Glomerular endothelial cell (primary cell): ENCODE measurements at regions not wholly inside any gene's neighbourhood (a gene's known extent, or its start where the extent isn't known, plus 50 kb on each side); places are given as distances from the start of the nearest gene placed in this dataset.
"Not testable (repeated sequence)": the region's sequence is repeated elsewhere in the genome, so short reads cannot be mapped to it uniquely, and the experiment has no call there.

ENCODE experiments used
- DNase-seq: peaks from one replicate; pipeline ENCODE4 v3.0.0-alpha.2; 2011; ENCODE audit warnings: low read depth, low spot score; ENCODE audit errors: extremely low read depth

DNA sequence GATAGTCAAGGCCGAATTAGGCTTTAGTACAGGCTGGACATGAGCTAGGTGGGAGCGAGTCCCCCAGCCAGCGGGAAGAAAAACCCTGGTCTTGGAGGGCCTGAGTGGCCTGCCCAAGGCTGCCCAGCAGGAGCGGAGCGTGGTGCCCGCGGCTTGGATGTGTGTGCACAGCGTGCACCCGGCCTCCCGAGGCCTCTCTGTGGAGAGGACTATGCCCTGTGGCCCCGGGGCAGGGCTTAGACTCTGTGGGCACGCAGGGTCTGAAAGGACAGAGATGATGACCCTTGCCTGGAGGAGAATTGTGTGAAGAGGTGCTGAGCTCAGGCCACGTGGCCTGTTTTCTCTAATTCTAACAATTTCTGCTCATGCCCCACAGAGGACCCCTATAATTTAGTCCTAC is 124.6 kb upstream of the IQSEC1 start:
- no peak for DNase-seq

- no peak for DNase-seq
Observed at GRCh38 chr3:13197281-13197680, 124.1 kb upstream of the IQSEC1 start.

DNA sequence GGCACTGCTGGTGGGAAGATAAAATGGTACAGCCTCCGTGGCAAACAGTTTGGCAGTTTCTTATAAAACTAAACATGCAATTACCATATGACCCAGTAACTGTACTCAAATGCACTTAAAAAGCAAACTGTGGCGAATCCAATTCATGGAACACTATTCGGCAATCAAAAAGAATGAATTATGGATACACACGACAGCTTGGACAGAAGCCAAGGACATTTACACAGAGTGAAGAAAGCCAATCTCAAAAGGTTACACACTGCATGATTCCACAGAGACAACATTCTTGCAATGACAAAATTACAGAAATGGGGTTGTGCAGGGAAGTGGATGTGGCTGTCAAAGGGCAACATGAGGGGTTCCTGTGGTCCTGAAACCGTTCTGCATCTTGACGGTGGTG is 122.1 kb upstream of the IQSEC1 start:
- no peak for DNase-seq

- DNase-seq, result no peak
Observed at GRCh38 chr3:13194285-13195209, 121.3 kb upstream of the IQSEC1 start.

- DNase-seq, result no peak
Observed at GRCh38 chr3:13193320-13194284, 120.4 kb upstream of the IQSEC1 start.

DNA sequence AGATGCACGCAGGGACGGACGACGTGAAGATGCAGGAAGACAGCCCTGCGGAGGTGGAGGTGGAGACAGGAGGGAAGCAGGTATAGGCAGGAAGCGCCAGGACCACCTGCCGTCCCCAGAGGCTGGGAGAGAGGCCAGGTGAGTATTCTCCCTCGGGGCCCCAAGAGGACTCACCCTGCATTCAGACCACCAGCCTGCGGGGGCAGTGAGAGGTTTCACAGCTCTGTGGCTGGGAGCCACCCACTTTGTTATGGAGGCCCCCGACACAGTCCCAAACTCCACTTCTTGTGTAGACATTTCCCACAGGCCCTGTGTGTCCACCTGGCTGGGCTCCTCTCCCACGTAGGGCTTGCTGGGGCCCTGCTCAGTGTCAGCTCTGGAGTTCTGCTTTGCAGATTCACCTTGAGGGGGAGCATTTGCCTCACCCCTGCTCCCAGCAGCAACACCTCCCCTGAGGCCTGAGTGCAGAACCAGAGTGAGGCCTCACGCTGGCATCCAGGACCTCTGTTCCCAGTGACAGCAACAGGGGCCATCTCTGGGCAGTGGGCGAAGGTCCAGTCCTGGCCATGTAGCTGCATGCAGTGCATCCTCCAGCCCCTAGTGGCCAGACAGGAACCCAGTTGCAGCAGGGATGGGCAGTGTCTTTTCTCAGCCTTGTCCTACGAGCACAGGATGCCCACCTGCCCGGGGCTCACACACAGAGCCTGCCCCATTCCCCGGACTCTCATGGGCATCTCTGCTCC is 119.4 kb upstream of the IQSEC1 start:
- no peak for DNase-seq

DNA sequence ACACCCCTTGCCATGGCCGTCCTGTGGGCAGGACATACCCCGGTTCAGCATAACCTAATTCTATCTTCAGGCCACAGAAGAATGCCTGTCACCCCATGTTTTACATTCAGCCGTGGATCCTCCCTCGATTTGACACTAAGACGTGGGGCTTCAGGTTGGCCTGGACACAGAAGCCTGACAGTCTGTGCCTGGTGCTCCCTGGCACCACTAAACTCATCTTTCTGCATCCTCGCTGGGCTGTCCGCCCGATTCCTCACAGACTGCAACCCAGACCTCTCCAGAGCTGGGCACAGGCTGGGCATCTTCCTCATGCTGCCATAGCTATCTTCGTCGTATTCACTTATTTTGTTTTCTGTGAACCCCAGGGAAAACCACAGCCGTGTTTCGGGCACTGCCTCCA is 117.8 kb upstream of the IQSEC1 start:
- no peak for DNase-seq

- DNase-seq, result no peak
Observed at GRCh38 chr3:13190378-13190765, 117.1 kb upstream of the IQSEC1 start.

GRCh38 chr3:13189639-13190377 is 116.6 kb upstream of the IQSEC1 start:
- peak; percentile 2 for DNase-seq

DNA sequence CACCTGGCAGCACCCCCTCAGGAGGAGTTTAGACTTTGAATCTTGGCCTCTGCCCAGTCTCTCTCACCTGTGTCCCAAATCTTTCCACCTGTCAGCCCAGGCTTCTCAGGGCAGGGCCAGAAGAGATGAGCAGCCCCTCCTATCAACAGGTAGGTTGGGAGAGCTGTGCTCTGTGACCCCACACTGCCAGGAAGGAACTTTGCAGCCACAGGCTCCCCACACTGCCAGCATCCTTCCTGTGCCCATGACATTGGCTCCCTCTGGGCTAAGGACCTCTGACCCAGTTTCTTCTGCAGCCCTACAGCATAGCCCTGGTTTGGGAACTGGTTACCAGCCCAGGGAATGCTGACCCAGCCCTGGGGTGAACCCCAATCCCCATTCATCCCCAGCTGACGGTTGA is 115.7 kb upstream of the IQSEC1 start:
- DNase-seq, result no peak

DNA sequence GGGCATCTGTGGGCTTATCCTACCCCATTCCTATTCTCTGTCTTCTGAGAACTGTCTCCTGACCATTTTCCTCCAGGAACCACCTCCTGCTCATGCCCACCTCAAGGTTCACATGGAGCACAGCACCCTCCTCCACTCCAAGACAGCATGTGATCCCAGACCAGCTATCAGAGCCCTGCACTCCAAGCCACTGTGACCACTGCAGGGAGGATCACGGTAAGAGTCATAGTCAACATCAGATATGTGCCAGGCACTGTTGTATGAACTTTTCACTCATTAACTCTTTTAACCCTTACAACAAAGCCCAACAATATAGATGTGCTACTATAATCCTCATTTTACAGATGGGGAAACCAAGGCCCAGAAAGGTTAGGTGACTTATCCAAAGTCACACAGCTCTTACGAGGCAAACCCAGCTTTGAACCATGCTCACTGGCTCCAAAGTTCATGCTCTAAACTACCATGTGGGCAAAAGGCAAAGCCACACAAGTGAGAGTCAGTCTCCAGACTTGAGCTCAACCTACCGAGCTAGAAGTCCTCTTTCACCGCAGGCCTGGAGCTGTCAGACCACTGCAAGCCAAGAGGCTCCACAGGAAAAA is 115.1 kb upstream of the IQSEC1 start:
- no peak for DNase-seq

- no peak for DNase-seq
Observed at GRCh38 chr3:13187593-13187992, 114.4 kb upstream of the IQSEC1 start.

DNA sequence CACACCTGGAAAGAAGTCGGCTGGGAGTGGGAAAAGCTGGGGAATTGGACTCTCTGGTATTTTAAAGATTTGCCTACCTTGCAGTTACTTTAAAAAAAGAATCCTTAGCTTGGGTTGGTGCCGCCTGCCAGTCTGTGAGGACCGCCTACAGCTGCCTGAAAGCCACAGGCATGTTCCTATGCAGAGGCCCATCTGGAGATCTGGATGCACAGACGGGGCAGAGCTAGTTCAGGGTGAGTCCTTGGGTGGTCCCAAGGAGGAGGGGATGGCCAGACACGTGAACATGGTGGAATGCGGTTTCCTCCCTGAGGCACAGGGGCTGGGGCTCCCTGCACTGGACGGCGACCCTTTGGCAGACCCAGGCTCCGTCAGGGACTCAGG is 113.2 kb upstream of the IQSEC1 start:
- DNase-seq, result no peak

GRCh38 chr3:13185737-13186434 is 112.7 kb upstream of the IQSEC1 start:
- no peak for DNase-seq

DNA sequence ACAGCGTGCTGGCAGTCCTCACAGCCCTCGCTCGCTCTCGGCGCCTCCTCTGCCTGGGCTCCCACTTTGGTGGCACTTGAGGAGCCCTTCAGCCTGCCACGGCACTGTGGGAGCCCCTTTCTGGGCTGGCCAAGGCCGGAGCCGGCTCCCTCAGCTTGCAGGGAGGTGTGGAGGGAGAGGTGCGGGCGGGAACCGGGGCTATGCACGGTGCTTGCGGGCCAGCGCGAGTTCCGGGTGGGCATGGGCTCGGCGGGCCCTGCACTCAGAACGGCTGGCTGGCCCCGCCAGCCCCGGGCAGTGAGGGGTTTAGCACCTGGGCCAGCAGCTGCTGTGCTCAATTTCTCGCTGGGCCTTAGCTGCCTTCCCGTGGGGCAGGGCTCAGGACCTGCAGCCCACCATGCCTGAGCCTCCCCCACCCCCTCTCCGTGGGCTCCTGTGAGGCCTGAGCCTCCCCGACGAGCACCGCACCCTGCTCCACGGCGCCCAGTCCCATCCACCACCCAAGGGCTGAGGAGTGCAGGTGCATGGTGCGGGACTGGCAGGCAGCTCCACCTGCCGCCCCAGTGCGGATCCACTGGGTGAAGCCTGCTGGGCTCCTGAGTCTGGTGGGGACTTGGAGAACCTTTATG is 106.5 kb upstream of the IQSEC1 start:
- not testable (repeated sequence) for DNase-seq

- DNase-seq, result no peak
Observed at GRCh38 chr3:13179181-13179580, 106.0 kb upstream of the IQSEC1 start.

DNA sequence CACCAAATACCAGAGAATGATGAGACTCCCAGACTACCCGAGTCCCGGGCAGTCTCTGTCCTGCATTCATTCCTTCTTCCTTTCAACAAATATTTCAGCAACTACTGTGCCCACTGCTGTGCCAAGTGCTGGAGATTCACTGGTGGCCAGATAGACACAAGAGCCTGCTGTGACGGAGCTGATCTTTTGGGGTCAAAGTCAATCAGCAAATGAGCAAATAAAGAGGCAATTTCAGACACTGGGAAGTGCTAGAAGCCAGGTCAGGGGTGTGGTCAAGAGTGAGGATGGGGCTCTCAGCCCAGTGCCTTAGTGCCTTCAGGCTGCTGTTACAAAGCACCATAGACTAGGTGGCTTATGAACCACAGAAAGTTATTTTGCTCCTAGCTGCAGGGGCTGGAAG is 104.9 kb upstream of the IQSEC1 start:
- DNase-seq, result no peak

DNA sequence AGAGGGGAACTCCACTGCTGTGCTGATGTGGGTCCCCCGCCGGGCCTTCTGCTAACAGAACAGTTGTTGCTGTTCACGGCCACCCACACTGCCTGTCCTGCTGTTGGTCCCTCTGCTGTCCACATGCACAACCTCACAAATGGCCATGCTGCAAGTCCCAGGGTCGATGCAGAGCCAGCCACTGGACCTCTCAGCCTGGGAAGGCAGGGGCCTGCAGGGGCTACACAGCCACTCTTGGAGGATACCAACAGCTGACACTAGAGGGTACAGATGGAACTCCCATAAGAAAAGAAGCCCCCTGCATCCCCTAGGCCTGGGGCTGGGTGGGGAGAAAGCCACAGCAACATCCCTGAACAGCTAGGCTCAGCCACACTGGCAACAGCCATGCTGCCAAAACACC is 104.4 kb upstream of the IQSEC1 start:
- DNase-seq, result no peak

DNA sequence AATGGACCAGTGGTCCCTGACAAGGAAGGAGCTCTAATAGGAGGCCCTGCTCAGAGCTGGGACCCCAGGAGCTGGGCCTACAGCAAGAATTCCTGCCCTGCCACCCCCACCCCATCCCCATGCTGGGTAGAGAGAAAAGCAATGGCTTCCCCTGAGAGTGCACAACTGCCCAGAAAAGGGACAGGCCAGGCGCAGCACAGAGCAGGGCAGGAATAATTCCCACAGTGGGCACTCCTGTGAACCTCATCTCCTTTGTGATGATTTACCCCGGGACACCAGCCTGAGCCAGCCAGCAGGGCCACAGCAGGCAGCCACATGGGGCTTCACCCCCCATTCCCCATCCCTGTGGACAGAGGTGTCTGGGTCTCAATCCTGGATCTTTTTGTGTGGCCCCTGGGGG is 104.0 kb upstream of the IQSEC1 start:
- DNase-seq, result no peak
